Testis (tissue), 2 donors: ENCODE measurements at regions not wholly inside any gene's neighbourhood (a gene's known extent, or its start where the extent isn't known, plus 50 kb on each side); places are given as distances from the start of the nearest gene placed in this dataset.

Experiments used
- POLR2A ChIP-seq: fragments of 450-650 bp; IDR thresholded peaks from one replicate; pipeline ENCODE4 v1.6.1; 2017; ENCODE audit warnings: antibody characterized with exemption, mild to moderate bottlenecking, moderate library complexity
- TF ChIP-seq, protein P1 (sequence below), 3 experiments: fragments of 450-650 bp in 2 of 3; fragments of 200-600 bp in 1 of 3; sonication (generic) in 1 of 3; IDR thresholded peaks; one replicate each; pipeline ENCODE4 v1.5.1; 2016 to 2019; ENCODE audit warnings: antibody characterized with exemption in 3 of 3, mild to moderate bottlenecking in 2 of 3, moderate library complexity in 1 of 3

DNA sequence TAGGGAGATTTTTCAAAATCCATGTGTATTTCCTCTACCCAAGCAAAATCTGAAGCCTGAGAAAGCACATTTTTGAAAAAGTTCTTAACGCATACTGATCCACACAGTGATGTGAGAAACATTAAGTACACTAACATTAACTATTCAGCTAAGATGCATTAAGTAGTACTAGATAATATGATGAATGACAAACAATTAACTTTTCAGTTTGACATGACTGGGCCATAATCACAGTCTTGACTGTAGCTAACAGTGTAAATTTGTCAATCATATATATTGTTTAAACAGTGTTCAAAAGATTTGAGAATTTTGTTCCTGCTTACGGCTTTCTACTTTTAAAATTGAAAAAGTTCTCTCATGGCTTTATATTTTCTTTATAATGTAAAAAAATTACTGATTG lies 72.0 kb downstream of the CNTN3 start:
- TF ChIP-seq, protein P1, sequence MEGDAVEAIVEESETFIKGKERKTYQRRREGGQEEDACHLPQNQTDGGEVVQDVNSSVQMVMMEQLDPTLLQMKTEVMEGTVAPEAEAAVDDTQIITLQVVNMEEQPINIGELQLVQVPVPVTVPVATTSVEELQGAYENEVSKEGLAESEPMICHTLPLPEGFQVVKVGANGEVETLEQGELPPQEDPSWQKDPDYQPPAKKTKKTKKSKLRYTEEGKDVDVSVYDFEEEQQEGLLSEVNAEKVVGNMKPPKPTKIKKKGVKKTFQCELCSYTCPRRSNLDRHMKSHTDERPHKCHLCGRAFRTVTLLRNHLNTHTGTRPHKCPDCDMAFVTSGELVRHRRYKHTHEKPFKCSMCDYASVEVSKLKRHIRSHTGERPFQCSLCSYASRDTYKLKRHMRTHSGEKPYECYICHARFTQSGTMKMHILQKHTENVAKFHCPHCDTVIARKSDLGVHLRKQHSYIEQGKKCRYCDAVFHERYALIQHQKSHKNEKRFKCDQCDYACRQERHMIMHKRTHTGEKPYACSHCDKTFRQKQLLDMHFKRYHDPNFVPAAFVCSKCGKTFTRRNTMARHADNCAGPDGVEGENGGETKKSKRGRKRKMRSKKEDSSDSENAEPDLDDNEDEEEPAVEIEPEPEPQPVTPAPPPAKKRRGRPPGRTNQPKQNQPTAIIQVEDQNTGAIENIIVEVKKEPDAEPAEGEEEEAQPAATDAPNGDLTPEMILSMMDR (IDR thresholded peaks at IDR 0.05) = no peak
- TF ChIP-seq POLR2A = no peak
